ENCODE measurements at regions not wholly inside any gene's neighbourhood (a gene's known extent, or its start where the extent isn't known, plus 50 kb on each side); places are given as distances from the start of the nearest gene placed in this dataset.
A peak's percentile ranks its signal among the peaks of the same experiment; 100 is the strongest.
"Not testable (repeated sequence)": the region's sequence is repeated elsewhere in the genome, so short reads cannot be mapped to it uniquely, and the experiment has no call there.

DNA sequence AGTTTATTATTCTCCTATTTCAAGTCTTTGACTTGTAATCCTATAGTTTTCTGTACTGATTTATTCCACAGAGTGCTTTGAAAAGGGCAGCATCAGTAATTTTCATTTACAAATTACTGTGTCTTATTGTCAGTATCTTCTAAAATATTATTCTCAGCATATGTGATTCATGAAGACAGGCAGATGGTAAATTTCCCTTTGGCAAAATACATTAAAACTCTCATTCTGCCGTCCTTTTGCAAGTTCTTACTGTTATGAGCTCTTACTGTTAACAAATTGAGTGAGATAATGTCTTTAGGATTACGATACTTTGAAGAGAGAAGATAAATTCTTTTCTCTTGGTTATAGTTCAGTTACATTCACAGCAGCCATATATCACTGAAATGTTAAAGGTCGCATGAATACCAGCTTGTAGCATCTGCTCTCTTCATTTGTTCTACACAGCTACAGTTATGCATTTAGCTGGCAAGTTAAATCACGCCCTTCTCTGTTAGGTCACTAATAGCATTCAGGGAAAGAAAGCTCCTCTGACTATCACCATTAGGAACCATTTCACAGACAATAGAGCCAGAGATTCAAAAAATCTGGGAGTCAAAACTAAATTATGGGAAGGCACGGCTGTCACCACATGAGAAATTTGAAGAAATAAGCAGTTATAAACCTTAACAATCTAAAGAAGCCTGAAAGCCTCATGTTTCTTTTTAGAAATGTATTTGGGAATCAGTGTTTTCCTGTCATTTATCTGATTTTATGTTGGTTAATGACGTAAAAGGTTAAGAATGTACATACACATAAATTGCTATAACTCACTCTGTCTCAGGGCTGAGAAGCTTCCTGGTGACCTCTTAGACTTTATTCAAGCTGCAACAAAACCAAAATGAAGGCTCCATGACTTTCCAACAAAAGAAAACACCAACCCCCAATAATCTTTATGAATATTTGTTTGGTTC is 109.6 kb upstream of the SP4 start:
- DNase-seq (ENCODE audit: low spot score): no peak

DNA sequence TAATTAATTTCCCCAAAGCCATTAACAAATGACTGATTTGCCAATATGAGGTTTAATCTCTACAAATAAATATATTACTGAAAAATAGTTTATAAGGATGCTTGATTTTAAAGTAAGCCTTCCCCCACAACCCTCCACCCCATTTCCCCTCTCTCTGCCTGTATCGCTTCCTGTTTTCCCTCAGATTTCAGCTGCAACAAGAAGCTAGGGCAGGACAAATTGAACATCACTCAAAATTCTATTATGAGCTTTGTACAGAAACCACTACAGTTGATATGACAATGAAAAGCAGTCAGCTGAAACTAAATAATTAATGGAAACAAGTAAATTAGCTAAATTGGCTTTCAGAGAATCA is 109.0 kb upstream of the SP4 start:
- DNase-seq (ENCODE audit: low spot score): no peak

- DNase-seq (ENCODE audit: low spot score): no peak
Measured at GRCh38 chr7:21326241-21326640, 101.6 kb upstream of the SP4 start.

GRCh38 chr7:21326921-21327320 is 101.0 kb upstream of the SP4 start:
- DNase-seq (ENCODE audit: low spot score): no peak

GRCh38 chr7:21327422-21328409 is 100.2 kb upstream of the SP4 start:
- DNase-seq (ENCODE audit: low spot score): no peak

DNA sequence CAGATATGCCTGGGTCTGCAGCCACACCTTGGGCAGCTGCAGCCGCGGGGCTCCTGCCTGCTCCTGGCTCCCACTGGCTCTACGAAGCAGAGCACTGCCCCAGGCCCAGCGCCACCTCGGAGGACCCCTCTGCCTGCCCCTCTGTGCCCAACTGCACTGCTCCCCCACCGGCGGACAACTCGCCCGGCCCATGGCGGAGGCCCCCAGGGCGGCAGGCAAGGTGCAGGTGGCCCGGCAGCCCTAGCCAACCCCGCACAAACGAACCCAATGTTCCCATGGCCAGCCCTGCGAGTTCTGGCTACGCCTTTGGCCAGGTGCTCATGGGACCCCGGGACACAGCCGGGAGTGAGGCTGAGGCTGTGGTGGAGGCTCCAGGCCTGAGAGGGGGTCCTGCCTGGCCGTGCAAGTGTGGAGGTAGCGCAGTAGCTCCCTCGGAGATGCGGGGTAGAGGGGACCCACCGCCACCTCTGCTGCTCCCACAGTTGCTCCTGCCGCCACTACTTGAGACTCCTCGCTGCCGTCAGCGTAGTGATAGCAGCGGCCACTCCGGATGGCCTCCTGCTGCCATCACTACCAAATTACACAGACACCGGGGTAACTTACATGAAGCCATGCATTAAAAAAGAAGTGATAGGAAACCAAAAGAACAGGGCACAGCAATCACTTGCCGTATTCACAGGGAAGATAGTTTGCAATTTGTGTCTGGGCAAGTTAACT is 97.3 kb upstream of the SP4 start:
- DNase-seq (ENCODE audit: low spot score): no peak

GRCh38 chr7:21334906-21335305 is 93.0 kb upstream of the SP4 start:
- DNase-seq (ENCODE audit: low spot score): no peak

- no peak for DNase-seq (ENCODE audit: low spot score)
Measured at GRCh38 chr7:21336743-21337142, 91.1 kb upstream of the SP4 start.

GRCh38 chr7:21338728-21339164 is 89.1 kb upstream of the SP4 start:
- DNase-seq (ENCODE audit: low spot score): peak; percentile 90

GRCh38 chr7:21344900-21345299 is 83.0 kb upstream of the SP4 start:
- DNase-seq (ENCODE audit: low spot score): not testable (repeated sequence)

GRCh38 chr7:21345361-21345760 is 82.5 kb upstream of the SP4 start:
- no peak for DNase-seq (ENCODE audit: low spot score)

DNA sequence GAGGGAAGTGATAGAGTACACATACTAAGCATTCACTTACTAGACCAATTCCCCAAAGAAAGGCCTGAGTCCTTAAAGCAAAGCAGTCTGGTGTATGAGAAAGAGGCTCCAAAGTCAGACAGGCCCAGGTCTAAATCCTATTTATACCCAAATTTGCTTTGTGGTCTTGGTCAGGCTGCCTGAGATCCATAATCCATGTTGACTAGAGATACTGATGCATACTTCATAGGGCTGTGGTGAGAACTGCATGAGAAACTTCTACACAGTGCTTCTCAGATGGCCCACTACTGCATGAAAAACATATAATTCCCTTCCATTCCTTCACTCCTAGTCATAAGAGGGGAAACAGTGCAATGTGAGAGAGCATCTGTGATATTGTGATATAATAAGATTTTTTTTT is 81.6 kb upstream of the SP4 start:
- no peak for DNase-seq (ENCODE audit: low spot score)

- DNase-seq (ENCODE audit: low spot score): peak; percentile 81
Measured at GRCh38 chr7:21352540-21353387, 75.1 kb upstream of the SP4 start.

DNA sequence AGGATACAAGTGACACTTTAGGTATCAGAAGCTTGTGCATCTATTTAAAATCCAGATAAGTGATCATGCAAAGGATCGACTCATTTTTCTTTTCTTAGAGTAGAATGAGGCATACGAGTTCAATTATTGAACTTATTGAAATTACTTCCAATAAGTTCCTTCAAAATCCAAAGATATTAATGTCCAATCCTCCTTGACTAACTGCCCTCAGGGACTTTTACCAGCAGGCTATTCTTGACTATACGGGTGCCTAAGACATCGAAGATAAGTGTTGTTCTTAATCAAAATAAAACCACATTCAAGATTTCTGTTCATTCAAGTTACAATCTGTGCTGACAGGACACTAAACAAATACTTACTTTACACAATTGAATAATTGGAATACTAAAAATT is 74.5 kb upstream of the SP4 start:
- DNase-seq (ENCODE audit: low spot score): no peak

DNA sequence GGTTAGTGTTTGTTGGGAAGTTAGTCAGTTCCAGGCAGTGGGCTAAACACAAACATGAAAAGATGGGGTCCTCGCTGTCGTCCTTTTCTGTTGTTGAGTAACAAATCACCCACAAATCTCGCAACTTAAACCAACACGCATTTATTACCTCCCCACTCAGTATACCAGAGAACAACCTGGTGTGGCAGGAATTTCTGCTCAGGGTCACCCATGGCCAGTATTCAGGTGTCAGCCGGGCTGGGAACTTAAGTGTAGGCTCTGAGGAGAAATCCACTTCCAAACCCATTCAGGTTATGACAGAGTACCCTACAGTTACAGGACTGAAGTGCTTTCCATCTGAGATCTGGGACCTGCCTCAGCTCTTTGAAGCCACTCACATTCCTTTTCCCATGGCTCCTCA is 73.6 kb upstream of the SP4 start:
- DNase-seq (ENCODE audit: low spot score): no peak

GRCh38 chr7:21355406-21355874 is 72.4 kb upstream of the SP4 start:
- DNase-seq (ENCODE audit: low spot score): peak; percentile 90

GRCh38 chr7:21356616-21357015 is 71.3 kb upstream of the SP4 start:
- no peak for DNase-seq (ENCODE audit: low spot score)

DNA sequence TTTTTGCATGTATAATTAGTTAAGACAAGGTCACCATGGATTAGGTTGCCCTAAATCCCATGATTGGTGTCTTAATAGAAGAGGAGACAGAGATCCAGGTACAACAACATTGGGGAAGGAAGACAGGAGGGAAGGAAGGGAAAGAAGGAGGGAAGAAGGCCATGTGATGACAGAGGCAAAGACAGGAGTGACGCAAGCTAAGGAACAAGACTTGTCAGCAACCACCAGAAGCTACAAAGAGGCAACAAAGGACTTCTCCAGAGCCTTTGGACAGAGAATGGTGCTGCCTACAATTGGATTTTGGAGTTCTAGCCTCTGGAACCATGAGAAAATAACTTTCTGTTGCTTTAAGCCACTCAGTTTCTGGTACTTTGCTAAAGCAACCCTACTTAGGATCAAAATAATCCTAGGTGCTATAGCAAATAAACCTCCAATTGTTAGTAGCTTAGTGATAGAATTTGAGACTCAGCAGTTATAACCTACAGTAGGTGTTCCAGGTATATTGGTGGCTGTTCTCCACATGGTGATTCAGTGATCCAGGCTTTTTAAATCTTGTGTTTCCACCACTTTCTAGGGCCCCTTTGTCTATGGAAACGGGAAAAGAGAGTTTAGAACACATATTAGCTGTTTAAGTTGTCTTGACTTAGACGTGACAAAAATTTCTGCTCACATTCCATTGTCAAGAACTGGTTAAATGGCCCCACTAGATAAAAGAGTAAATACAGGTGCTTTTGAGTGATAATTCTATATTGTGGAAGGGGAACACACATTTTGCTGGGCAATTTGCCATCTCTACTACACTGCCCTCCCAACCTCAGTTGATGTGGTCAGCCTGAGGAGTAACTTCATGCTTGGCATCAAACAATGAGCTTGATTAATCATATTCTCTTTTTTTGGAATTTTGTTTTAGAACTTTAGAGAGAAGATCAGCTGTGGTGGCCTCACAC is 70.5 kb upstream of the SP4 start:
- no peak for DNase-seq (ENCODE audit: low spot score)

- peak; percentile 25 for DNase-seq (ENCODE audit: low spot score)
Measured at GRCh38 chr7:21358648-21359047, 69.2 kb upstream of the SP4 start.

- no peak for DNase-seq (ENCODE audit: low spot score)
Measured at GRCh38 chr7:21359163-21359562, 68.7 kb upstream of the SP4 start.
